Smooth muscle cell (in vitro differentiated cells): ENCODE measurements at regions not wholly inside any gene's neighbourhood (a gene's known extent, or its start where the extent isn't known, plus 50 kb on each side); places are given as distances from the start of the nearest gene placed in this dataset.

ENCODE experiments used
- DNase-seq: peaks from one replicate; lab custom pipeline; 2025; ENCODE audit not compliant: unreplicated experiment; lab: John Stamatoyannopoulos, UW
- H2AFZ ChIP-seq: fragments of 200-600 bp; sonication (generic); 2 replicates; pipeline ENCODE4 v1.6.0; 2016; ENCODE audit warnings: antibody characterized with exemption, low read depth, mild to moderate bottlenecking
- H3F3A ChIP-seq: fragments of 200-600 bp; sonication (generic); 2 replicates; pipeline ENCODE4 v1.6.0; 2017; ENCODE audit warnings: antibody characterized with exemption, low read depth
- H3K27ac ChIP-seq: fragments of 200-600 bp; sonication (generic); 2 replicates; pipeline ENCODE4 v1.5.1; 2016; ENCODE audit warnings: low read depth, mild to moderate bottlenecking
- H3K27me3 ChIP-seq: fragments of 200-600 bp; sonication (generic); 2 replicates; pipeline ENCODE4 v1.6.1; 2016; ENCODE audit warnings: low read depth, mild to moderate bottlenecking
- H3K36me3 ChIP-seq: fragments of 200-600 bp; sonication (generic); 2 replicates; pipeline ENCODE4 v1.5.1; 2016; ENCODE audit warnings: low read depth
- H3K4me1 ChIP-seq: fragments of 200-600 bp; sonication (generic); 2 replicates; pipeline ENCODE4 v1.5.1; 2016; ENCODE audit warnings: low read depth
- H3K4me2 ChIP-seq: fragments of 200-600 bp; sonication (generic); 2 replicates; pipeline ENCODE4 v1.6.0; 2016; ENCODE audit warnings: mild to moderate bottlenecking
- H3K4me3 ChIP-seq: fragments of 200-600 bp; sonication (generic); 2 replicates; pipeline ENCODE4 v1.5.1; 2016; ENCODE audit warnings: mild to moderate bottlenecking
- H3K79me2 ChIP-seq: fragments of 200-600 bp; sonication (generic); 2 replicates; pipeline ENCODE4 v1.6.0; 2016; ENCODE audit warnings: low read depth, mild to moderate bottlenecking
- H3K9ac ChIP-seq: fragments of 200-600 bp; sonication (generic); 2 replicates; pipeline ENCODE4 v1.6.0; 2016; ENCODE audit warnings: low read depth
- H3K9me3 ChIP-seq: fragments of 200-600 bp; sonication (generic); replicated peaks from 2 replicates; pipeline ENCODE4 v1.5.1; 2016; ENCODE audit warnings: low read depth
- H4K20me1 ChIP-seq: fragments of 200-600 bp; sonication (generic); 2 replicates; pipeline ENCODE4 v1.6.0; 2016; ENCODE audit warnings: low read depth
- CTCF ChIP-seq: fragments of 200-600 bp; sonication (generic); IDR thresholded peaks from 2 replicates; pipeline ENCODE4 v1.5.1; 2017; ENCODE audit warnings: borderline replicate concordance, mild to moderate bottlenecking, antibody characterized with exemption; ENCODE audit not compliant: insufficient read depth, poor library complexity, severe bottlenecking
- WGBS: methylation state at CpG from one replicate; pipeline ENCODE4 v1.1.7; 2016; ENCODE audit warnings: low lambda C conversion rate; 5-methylcytosine and 5-hydroxymethylcytosine counted together

- Histone ChIP-seq H2AFZ (no peak overlapping the region), H3F3A (no peaks in the 10 kb centered on the region), H3K36me3 (no peaks in the 10 kb centered on the region), H3K27ac (no peak overlapping the region), H3K4me2 (no peak overlapping the region), H3K4me3 (no peak overlapping the region), H3K27me3 (no peaks in the 10 kb centered on the region), H4K20me1 (no peaks in the 10 kb centered on the region), H3K9ac (no peak overlapping the region), H3K9me3 (no peaks in the 10 kb centered on the region), H3K4me1 (peaks cover 4% of the 10 kb centered on the region), H3K79me2 (no peaks in the 10 kb centered on the region)
- no peak for TF ChIP-seq CTCF
- 2% methylated on average over 2 of the region's 2 CpGs for WGBS
- no peak for DNase-seq
Measured at GRCh38 chr17:68792873-68793272, 162.3 kb downstream of the ABCA8 start.

DNA sequence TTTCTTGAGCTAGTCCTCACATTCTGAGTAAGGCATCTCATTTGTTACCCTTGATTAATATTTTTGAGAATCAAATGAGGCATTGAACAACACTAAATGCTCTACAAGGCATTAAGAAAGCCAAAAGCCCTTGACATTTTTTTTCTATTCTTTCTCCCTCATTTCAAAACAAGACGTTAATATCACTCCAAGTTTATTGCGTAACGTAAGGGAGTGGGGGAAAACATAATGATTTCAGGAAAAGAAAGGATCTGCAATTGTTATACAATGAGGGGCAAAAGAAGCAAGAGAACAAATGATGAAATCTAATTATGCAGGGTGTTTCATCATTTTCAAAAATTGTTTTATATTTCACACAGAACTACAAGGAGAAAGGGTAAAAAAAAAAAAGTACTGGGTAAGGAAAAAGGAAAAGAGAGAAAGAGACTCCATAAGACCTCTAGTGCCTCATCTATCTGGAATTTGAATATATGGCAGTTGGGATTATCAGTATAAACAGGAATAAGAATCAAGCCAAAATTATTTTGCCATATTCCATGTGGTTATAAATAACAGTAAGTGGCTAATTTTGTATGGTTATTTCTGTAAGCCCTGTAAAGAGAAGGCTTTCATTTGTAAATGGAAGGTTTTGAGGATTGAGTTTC lies 163.0 kb downstream of the ABCA8 start:
- H3K79me2 ChIP-seq = no peaks in the 10 kb centered on the region
- no peak overlapping the region for H3K4me2 ChIP-seq
- no peaks in the 10 kb centered on the region for H3K9me3 ChIP-seq
- no peak overlapping the region for H2AFZ ChIP-seq
- H3K36me3 ChIP-seq = no peaks in the 10 kb centered on the region
- TF ChIP-seq CTCF = no peak
- DNase-seq = no peak
- no peak overlapping the region for H3K4me3 ChIP-seq
- H3K4me1 ChIP-seq = peaks cover 4% of the 10 kb centered on the region
- 72% methylated on average over 3 of the region's 3 CpGs for WGBS
- H3K9ac ChIP-seq = no peak overlapping the region
- no peaks in the 10 kb centered on the region for H4K20me1 ChIP-seq
- no peaks in the 10 kb centered on the region for H3F3A ChIP-seq
- H3K27me3 ChIP-seq = no peaks in the 10 kb centered on the region
- H3K27ac ChIP-seq = no peak overlapping the region

DNA sequence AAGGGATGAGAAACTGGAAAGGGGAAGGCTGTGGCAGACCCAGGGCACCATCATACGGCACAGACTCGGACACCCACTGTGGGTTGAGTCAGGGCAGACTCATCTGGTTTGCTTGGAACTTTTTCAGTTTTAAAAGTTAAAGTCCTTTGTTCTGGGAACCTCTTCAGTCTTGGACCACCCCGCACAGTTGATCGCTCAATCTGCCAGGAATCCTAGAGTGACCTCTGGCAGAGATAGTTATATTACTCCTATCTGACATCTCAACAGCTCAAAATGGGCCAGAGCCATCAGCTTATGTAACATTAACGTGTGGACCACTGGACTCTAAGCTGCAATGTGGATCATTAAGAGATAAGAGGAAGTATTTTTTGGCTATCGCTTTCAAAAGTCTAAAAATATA lies 164.3 kb downstream of the ABCA8 start:
- Histone ChIP-seq H3K36me3 (no peaks in the 10 kb centered on the region), H2AFZ (no peak overlapping the region), H3F3A (no peaks in the 10 kb centered on the region), H4K20me1 (no peaks in the 10 kb centered on the region), H3K79me2 (no peaks in the 10 kb centered on the region), H3K27me3 (no peaks in the 10 kb centered on the region), H3K9ac (no peak overlapping the region), H3K4me2 (no peak overlapping the region), H3K27ac (no peak overlapping the region), H3K4me3 (no peak overlapping the region), H3K9me3 (no peaks in the 10 kb centered on the region), H3K4me1 (peaks cover 4% of the 10 kb centered on the region)
- no peak for TF ChIP-seq CTCF
- DNase-seq = no peak
- WGBS = 82% methylated on average over 6 of the region's 6 CpGs

DNA sequence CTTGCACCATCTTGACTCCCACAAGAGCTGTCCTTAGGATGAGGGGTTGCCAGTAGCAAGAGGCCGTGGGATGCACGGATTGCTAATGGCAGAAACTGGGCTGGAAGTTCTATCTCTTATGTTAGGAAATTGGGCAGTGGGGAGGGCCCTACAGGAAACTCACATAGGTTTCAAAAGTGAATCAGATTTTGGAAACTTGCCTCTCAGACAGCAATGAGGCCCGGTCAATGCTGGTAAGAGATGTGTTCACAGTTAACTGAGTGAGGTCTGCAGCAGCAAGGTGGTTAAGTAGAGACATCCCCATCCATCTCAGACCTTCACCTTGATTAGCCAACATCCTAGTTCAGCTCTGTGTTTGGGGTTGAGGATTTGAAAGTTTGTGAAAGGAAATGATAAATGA lies 164.7 kb downstream of the ABCA8 start:
- Histone ChIP-seq H3K4me2 (no peak overlapping the region), H3K27ac (no peak overlapping the region), H3K9ac (no peak overlapping the region), H3K4me3 (no peak overlapping the region), H3K9me3 (no peaks in the 10 kb centered on the region), H3K36me3 (no peaks in the 10 kb centered on the region), H3K4me1 (peaks cover 4% of the 10 kb centered on the region), H3K79me2 (no peaks in the 10 kb centered on the region), H3F3A (no peaks in the 10 kb centered on the region), H4K20me1 (no peaks in the 10 kb centered on the region), H3K27me3 (no peaks in the 10 kb centered on the region), H2AFZ (no peak overlapping the region)
- no peak for TF ChIP-seq CTCF
- DNase-seq = no peak
- 91% methylated on average over 3 of the region's 3 CpGs for WGBS
